ENCODE measurements at regions not wholly inside any gene's neighbourhood (a gene's known extent, or its start where the extent isn't known, plus 50 kb on each side); places are given as distances from the start of the nearest gene placed in this dataset.

DNA sequence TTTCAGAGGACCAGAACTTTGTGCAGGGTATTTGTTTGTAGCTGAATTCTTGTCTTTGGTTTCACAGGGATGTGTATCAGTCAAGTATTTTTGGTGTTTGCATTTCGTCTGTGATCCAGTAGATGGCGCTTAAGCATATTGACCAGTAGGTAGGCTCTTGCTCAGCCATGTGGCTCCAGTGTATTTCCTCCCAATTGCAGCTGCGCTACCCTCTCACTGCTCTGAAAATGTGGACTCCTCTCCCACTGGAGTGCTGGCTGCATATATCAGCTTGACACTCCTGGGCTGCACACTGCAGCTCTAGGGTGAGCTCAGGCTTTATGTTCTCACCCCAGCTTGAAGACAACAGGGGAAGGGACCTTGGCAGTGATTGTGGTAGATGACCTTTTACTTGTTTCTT is 1264.3 kb upstream of the ALCAM start:
- TF ChIP-seq, protein P1, sequence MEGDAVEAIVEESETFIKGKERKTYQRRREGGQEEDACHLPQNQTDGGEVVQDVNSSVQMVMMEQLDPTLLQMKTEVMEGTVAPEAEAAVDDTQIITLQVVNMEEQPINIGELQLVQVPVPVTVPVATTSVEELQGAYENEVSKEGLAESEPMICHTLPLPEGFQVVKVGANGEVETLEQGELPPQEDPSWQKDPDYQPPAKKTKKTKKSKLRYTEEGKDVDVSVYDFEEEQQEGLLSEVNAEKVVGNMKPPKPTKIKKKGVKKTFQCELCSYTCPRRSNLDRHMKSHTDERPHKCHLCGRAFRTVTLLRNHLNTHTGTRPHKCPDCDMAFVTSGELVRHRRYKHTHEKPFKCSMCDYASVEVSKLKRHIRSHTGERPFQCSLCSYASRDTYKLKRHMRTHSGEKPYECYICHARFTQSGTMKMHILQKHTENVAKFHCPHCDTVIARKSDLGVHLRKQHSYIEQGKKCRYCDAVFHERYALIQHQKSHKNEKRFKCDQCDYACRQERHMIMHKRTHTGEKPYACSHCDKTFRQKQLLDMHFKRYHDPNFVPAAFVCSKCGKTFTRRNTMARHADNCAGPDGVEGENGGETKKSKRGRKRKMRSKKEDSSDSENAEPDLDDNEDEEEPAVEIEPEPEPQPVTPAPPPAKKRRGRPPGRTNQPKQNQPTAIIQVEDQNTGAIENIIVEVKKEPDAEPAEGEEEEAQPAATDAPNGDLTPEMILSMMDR (IDR thresholded peaks at IDR 0.05): no peak
- no peak for TF ChIP-seq POLR2A (IDR thresholded peaks at IDR 0.05)
- no peak for TF ChIP-seq EP300 (IDR thresholded peaks at IDR 0.05)
- TF ChIP-seq POLR2AphosphoS5 (IDR thresholded peaks at IDR 0.05): no peak

Measured in sigmoid colon (tissue), 4 donors.